ENCODE measurements at regions not wholly inside any gene's neighbourhood (a gene's known extent, or its start where the extent isn't known, plus 50 kb on each side); places are given as distances from the start of the nearest gene placed in this dataset.

DNA sequence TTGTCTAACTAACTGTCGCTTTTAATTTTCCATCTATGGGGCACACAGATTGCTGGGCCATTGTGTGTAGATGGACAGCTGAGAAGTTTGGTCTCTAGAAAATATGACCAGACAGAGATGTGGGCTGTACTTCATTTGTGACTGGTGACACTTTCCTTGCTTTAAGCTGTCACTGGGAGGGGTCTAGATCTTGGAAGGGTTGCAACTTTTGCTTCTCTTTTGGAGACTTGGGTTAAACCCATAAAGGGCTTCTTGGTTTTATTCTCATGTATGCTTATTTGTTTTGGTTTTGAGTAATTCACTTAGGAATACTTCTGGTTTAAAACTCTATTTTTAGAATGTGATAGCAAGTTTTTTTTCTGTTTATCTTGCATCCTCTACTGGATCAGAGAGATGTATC, 80.2 kb downstream of the ETS2 start:
- Histone ChIP-seq H3K4me3 (ENCODE audit: low read length) (no peak overlapping the region), H3K36me3 (ENCODE audit: control insufficient read depth, insufficient read depth, low read length) (no peaks in the 10 kb centered on the region), H3K9ac (ENCODE audit: low read length) (no peak overlapping the region), H3K27ac (ENCODE audit: low read depth, low read length) (no peak overlapping the region), H3K27me3 (ENCODE audit: control insufficient read depth, insufficient read depth, low read length) (no peaks in the 10 kb centered on the region), H3K4me1 (ENCODE audit: control insufficient read depth, insufficient read depth, low read length) (no peaks in the 10 kb centered on the region)

DNA sequence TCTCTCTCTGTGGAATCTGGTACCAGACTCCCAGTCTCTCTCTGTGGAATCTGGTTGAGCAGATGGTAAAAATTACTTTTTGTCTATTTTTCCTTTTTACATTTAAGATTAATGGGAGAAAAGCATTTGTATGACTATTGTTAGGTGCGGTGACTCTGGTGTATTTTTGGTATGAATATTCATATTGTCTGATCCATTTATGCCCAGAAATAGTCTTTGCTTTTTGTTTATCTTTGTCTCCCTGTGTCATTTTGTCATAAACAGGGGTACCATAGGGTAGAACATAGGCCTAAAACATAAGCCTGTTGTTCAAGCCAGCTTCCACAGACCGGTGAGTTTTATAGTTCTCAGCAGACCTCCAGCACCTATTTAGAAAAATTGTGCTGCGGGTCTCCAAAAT, 78.7 kb downstream of the ETS2 start:
- Histone ChIP-seq H3K4me3 (ENCODE audit: low read length) (no peak overlapping the region), H3K27ac (ENCODE audit: low read depth, low read length) (no peak overlapping the region), H3K27me3 (ENCODE audit: control insufficient read depth, insufficient read depth, low read length) (no peaks in the 10 kb centered on the region), H3K9ac (ENCODE audit: low read length) (no peak overlapping the region), H3K4me1 (ENCODE audit: control insufficient read depth, insufficient read depth, low read length) (no peaks in the 10 kb centered on the region), H3K36me3 (ENCODE audit: control insufficient read depth, insufficient read depth, low read length) (no peaks in the 10 kb centered on the region)

GRCh38 chr21:38883142-38883541, 77.4 kb downstream of the ETS2 start:
- Histone ChIP-seq H3K36me3 (ENCODE audit: control insufficient read depth, insufficient read depth, low read length) (no peaks in the 10 kb centered on the region), H3K4me3 (ENCODE audit: low read length) (no peak overlapping the region), H3K27ac (ENCODE audit: low read depth, low read length) (no peak overlapping the region), H3K9ac (ENCODE audit: low read length) (no peak overlapping the region), H3K27me3 (ENCODE audit: control insufficient read depth, insufficient read depth, low read length) (no peaks in the 10 kb centered on the region), H3K4me1 (ENCODE audit: control insufficient read depth, insufficient read depth, low read length) (no peaks in the 10 kb centered on the region)

GRCh38 chr21:38881131-38881530, 75.4 kb downstream of the ETS2 start:
- H3K4me3 ChIP-seq (ENCODE audit: low read length): no peak overlapping the region
- no peak overlapping the region for H3K27ac ChIP-seq (ENCODE audit: low read depth, low read length)
- H3K36me3 ChIP-seq (ENCODE audit: control insufficient read depth, insufficient read depth, low read length): no peaks in the 10 kb centered on the region
- no peaks in the 10 kb centered on the region for H3K27me3 ChIP-seq (ENCODE audit: control insufficient read depth, insufficient read depth, low read length)
- H3K9ac ChIP-seq (ENCODE audit: low read length): no peak overlapping the region
- no peaks in the 10 kb centered on the region for H3K4me1 ChIP-seq (ENCODE audit: control insufficient read depth, insufficient read depth, low read length)

DNA sequence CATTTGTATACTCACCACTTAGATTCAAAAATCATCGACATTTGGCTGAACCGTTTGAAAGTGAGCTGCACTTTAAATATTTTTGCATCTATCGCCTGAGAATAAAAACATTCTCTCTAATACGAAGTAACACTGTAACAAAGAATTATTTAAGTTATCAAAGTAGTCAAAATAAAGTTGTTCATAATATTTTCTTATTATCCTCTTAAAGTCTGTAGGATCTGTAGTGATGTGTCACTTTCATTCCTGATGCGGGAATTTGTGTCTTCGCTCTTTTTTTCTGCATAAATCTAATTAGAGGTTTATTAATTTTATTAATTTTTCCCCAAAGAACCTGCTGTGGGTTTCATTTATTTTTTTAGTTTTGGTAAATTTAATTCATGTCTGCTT, 74.8 kb downstream of the ETS2 start:
- Histone ChIP-seq H3K9ac (ENCODE audit: low read length) (no peak overlapping the region), H3K27ac (ENCODE audit: low read depth, low read length) (no peak overlapping the region), H3K36me3 (ENCODE audit: control insufficient read depth, insufficient read depth, low read length) (no peaks in the 10 kb centered on the region), H3K27me3 (ENCODE audit: control insufficient read depth, insufficient read depth, low read length) (no peaks in the 10 kb centered on the region), H3K4me1 (ENCODE audit: control insufficient read depth, insufficient read depth, low read length) (no peaks in the 10 kb centered on the region), H3K4me3 (ENCODE audit: low read length) (no peak overlapping the region)

DNA sequence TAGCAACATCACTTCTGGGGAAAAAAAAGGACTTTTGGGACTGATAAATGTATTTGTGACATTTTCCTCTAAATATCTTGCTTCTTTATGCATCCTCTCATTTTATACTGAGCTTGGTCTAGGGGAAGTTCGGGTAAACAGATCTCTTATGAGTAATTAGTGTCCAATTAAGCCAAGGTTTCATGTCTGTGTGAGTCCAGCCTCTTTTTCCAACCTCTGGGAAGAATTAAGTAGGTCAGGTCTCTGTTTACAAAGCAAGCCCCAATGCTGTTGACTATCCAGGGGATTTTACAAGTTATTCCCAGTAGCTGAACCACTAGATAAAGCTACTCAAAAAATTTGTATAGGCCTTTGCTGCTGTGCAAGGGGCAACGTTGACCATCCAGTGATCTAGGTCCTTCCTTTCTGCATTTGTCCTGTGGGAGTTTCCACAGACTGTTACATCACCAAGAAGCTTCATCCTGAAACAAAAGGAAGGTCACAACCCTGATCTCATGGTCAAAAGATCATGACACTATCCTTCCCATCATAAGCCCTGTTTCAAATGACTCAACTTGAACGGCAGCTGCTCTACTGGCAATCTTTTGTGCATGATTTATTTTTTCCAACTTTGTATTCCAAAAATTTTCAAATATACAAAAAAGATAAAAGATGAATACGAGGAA, 74.3 kb downstream of the ETS2 start:
- Histone ChIP-seq H3K36me3 (ENCODE audit: control insufficient read depth, insufficient read depth, low read length) (no peaks in the 10 kb centered on the region), H3K27ac (ENCODE audit: low read depth, low read length) (no peak overlapping the region), H3K4me1 (ENCODE audit: control insufficient read depth, insufficient read depth, low read length) (no peaks in the 10 kb centered on the region), H3K27me3 (ENCODE audit: control insufficient read depth, insufficient read depth, low read length) (no peaks in the 10 kb centered on the region), H3K9ac (ENCODE audit: low read length) (no peak overlapping the region), H3K4me3 (ENCODE audit: low read length) (no peak overlapping the region)

GRCh38 chr21:38878379-38879179, 72.8 kb downstream of the ETS2 start:
- Histone ChIP-seq H3K27ac (ENCODE audit: low read depth, low read length) (no peak overlapping the region), H3K9ac (ENCODE audit: low read length) (no peak overlapping the region), H3K4me1 (ENCODE audit: control insufficient read depth, insufficient read depth, low read length) (no peaks in the 10 kb centered on the region), H3K36me3 (ENCODE audit: control insufficient read depth, insufficient read depth, low read length) (no peaks in the 10 kb centered on the region), H3K27me3 (ENCODE audit: control insufficient read depth, insufficient read depth, low read length) (no peaks in the 10 kb centered on the region), H3K4me3 (ENCODE audit: low read length) (no peak overlapping the region)

- Histone ChIP-seq H3K4me1 (ENCODE audit: control insufficient read depth, insufficient read depth, low read length) (no peaks in the 10 kb centered on the region), H3K9ac (ENCODE audit: low read length) (no peak overlapping the region), H3K4me3 (ENCODE audit: low read length) (no peak overlapping the region), H3K27me3 (ENCODE audit: control insufficient read depth, insufficient read depth, low read length) (no peaks in the 10 kb centered on the region), H3K36me3 (ENCODE audit: control insufficient read depth, insufficient read depth, low read length) (no peaks in the 10 kb centered on the region), H3K27ac (ENCODE audit: low read depth, low read length) (no peak overlapping the region)
Observed at GRCh38 chr21:38875694-38876492, 70.2 kb downstream of the ETS2 start.

Measured in rectal smooth muscle tissue (tissue), 1 donor.